ENCODE measurements at regions not wholly inside any gene's neighbourhood (a gene's known extent, or its start where the extent isn't known, plus 50 kb on each side); places are given as distances from the start of the nearest gene placed in this dataset.
"Not testable (repeated sequence)": the region's sequence is repeated elsewhere in the genome, so short reads cannot be mapped to it uniquely, and the experiment has no call there.

DNA sequence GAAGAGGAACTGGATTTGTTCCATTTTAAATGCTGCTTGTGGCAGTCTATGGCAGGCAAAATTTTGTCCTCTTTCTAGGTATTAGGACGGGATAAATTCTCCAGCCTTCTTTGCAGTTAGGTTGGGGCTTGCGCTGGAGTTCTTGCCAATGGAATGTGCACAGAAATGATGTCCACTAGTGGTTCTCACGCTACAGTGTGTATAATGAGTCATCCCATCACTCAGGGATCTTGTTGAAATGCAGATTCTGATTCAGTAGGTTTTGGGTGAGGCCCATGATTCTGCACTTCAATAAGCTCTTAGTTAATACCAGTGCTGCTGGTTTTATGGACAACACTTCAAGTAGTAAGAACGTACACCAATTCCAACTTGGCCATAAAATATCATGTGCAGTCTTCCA is 317.6 kb upstream of the KLF4 start:
- no peak for DNase-seq

DNA sequence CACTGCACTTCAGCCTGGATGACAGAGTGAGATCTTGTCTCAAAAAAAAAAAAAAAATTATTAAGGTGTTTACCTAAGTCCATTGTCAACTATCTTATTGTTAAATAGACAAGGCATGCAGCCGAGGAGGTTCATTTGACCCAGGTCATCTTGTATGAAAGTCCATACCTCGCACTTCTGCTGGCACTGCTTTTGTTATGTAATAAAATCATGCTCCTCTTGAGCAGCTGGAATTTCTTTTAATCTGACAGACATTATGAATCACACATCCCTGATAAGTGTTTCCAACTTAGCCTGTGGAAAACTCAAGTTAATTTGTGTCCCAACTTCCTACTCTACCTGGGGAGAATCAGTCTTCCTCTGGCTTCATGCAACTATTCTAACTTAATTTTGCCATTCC is 315.6 kb upstream of the KLF4 start:
- DNase-seq = no peak

DNA sequence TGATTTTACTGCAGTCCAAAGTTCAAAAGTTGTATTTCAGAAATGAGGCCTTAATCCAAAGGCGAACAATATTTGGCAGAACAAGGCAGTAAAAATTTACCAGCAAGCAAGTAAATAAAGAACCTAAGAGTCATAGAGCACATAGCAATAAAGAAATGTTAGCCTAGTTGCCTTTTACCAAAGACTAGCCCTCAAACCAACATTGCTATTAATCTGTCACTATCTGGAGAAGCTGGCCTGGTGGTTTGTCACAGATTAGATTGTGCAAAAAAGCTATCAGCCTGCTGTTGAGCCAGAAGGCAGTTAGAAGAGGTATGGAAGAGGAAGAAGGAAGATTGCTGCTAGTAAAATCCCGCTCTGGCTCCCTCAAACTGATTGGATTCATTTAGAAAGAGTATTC is 304.7 kb upstream of the KLF4 start:
- DNase-seq = no peak

DNA sequence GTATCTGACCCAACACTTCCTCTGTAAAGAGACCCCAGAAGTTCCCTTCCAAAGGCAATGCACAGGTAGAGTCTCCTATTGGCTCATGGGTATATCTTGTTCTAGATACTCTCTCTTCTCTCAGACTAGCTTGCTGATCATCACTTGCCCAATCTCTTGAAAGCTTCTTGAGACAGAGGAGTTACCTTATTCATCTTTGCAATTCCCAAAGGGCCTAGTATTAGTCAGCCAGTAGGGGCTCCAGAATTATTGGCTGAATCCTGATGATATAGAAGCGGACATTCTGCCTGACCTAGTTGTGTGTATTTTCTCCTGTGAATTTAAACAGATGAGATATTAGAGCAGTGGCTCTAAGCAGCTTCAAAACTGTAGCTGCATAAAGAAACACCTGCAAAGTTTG is 304.0 kb upstream of the KLF4 start:
- DNase-seq = no peak

DNA sequence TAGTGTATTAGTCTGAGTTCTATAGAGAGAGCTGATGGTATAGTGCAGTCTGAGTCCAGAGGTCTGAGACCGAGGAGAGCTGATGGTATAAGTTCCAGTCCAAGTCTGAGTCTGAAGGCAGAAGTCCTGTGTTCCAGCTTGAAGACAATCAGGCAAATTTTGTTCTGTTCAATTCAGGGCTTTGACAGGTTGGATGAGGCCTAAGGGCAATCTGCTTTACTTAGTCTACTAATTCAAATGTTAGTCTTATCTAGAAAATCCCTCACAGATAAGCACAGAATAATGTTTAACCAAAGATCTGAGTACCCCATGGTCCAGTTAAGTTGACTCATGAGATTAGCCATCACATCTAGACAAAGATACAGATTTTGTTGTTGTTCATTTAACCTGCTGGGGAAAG is 303.0 kb upstream of the KLF4 start:
- DNase-seq = no peak

DNA sequence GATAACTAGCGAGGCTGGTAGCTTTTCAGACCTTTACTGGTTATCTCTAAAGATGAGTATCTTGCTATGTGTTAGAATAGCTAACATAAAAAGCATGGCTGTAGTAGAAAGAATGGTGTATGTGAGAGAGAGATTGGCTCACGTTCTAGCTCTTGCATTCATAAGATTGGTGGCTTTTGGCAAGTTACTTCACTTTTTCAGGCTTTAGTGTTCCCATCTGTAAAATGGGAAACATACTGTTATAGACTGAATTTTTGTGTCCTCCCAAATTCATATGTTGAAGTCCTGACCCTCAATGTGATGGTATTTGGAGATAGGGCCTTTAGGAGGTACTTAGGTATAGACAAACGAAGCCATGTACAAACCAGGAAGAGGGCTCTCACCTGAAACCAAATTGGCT is 302.4 kb upstream of the KLF4 start:
- DNase-seq = no peak

DNA sequence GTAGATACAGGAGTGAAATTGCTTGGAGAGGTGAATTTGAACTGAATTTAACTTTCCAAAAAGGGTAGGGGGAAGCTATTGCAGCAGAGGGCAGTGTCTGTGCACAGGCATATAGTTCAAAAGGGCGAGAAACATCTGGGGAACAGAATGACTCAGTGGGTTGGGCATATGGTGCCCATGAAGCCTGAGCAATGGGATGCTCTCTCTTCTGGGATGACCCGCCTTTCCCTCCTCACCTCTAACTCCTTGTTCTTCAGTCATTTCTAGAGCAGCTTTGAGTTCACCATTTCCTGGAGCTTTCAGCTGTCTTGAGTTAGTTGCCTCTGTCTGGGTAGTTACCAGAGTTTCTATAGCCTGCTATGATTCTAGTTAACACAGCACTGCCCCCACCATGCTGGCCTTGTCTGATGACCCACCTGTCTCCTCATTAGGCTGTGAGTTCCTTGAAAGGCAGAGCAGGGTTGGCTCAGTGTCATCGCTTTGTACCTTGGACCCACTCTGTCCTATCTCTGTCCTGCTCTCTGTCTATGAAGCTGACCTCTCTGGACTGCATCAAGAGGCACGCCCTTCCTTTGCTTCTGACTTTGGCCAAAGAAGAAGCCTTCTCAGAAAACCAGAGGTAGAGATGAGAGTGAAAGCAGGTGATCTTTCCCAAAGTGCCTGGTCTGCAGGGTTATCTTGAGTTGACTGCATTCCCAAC is 299.6 kb upstream of the KLF4 start:
- DNase-seq = no peak

DNA sequence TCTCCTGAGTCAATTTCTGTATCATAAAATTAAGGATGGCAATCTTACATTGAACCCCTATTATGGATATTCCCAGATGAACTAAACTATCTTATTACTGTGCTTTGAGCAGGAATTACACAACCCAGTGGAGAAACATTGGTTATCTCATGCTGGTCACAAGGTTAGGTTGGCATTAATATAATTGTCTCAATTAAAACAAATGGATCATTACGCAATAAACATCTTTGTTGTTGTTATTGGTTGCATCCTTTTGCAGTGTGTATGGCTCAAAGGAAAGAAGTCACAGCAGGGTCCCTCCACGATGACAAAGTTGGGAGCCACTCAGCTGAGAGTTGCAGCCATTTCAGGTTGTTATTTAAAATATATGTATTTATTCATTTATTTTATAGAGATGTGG is 297.0 kb upstream of the KLF4 start:
- no peak for DNase-seq

DNA sequence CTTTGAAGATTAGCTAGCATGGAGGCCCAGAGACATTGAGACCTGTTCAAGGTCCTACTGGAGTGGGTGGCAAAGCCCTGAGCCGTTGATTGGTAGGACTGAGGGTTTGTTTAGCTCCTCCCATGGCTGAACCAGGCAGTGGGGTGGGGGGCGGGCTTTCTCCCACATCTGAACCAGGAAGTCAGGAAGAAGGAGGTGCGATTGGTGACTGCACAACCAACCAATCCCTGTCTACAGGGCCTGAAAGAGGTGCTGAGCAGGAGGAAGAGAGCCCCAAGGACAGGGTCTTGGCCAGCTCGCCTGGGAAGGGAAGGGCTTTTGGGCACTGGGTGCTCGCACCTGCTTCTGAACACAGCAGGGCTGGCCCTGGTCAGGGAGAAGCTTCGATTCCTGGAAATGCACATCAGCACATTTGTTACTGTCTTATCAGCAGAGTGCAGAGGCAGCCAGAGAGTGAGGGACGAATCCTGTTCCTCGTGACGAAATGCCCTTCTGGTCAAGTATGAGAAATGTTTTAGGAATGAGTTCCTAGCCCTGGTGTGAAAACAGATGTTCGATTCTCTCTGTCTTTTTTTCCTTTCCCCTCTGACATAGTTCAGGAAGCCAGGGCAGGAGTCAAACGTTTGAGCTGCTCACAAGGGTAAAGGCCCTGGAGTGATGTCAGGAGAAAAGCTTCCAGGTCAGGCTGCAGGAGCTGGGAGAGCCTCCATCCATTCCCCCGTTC is 294.8 kb upstream of the KLF4 start:
- DNase-seq = no peak

DNA sequence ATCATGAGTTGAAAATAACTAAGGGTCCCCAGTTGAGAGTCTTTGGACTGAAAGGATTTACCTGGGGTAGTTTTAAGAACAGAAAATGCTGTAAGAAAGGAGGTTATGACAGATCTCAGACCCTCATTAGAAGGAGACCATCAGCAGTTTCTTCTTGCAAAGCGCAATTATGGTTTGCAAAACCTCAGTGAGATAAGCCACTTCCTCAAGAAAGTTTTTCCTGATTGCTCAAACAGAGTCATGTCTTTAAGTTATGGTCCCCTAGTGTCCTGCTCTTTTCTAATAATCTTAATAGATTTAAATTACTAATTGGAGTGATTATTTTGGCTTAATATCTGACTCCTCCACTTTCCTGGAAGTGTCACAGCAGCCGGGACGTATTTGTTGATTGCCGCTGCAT is 293.2 kb upstream of the KLF4 start:
- no peak for DNase-seq

DNA sequence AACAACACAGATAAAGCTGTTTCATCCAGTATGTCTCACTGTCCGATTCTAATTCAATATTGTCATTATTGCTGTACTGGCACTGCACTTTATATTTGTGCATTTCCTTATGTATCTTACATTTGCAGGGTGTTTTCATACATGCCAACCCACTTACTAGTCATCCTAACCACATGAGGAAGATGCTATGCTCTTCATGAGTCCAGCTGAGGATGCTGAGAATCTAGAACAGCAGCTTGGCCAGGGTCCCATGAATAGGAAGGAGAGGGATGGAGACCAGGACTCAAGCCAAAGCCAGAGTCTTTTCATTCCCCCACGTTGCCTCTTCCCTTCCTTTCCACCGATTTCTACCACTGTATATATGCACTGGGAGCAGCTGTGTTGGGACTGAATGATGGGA is 292.8 kb upstream of the KLF4 start:
- DNase-seq = no peak

DNA sequence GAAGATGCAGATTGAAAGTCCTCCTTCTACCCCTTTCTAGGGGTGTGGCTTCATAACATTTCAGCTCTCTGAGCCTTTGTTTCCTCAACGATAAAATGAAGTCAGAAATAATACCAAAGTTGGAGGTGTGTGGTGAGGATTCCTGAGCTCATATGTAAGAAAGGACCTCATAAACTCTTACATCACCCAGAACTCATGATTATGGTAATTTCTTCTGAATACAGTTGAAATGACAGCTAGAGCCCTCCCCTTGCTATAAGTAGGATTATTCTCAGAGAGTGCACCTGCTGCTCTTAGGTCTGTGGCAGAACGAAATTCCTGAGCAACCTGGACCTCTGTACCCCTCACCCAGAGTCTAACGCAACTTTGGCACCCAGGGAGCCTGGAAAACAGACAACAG is 291.4 kb upstream of the KLF4 start:
- DNase-seq = no peak

DNA sequence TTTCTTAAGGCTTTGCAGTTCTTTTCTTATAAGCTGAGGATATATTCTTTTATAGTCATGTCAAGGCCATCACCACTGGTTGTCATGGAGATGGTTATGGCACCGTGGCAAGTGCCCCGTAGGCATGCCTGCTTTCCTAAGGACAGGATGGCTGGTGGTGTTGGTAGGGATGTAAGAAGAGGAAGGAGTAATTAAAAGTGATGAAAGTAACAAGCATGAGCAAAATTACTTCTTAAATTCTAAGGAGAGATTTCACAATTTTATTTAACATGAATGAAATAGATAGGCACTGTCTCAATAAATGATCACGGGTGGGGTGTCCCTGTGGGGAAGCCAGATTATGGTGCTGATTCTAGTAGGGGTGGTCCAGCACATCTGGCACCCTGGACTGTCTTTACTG is 290.2 kb upstream of the KLF4 start:
- DNase-seq = no peak

DNA sequence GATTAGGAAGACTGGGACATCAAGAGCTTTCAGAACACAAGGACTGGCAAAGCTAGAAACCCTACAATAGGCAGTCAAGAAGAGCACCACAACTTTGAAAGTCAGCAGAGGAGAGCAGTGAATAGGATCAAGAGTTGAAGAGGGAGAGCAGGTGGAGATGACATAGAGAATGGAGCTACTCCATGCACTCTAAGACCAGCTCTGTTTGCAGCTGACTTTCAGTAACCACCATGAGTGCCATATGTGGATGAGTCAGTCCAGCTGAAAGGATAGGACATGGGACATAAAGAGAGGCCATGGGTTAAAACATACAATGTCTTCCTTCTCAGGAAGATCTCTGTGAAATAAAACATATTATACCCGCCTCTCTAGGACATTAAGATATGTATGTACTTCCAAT is 289.1 kb upstream of the KLF4 start:
- no peak for DNase-seq

DNA sequence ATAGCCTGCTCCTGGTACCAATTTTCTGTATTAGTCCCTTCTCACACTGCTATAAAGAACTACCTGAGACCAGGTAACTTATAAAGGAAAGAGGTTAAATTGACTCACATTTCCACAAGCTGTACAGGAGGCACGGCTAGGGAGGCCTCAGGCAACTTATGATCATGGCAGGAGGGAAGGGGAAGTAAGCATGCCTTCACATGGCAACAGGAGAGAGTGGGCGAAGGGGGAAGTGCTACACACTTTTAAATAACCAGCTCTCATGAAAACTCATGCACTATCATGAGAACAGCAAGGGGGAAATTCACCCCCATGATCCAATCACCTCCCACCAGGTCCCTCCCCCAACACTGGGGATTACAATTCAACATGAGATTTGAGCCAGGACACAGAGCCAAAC is 284.5 kb upstream of the KLF4 start:
- not testable (repeated sequence) for DNase-seq

DNA sequence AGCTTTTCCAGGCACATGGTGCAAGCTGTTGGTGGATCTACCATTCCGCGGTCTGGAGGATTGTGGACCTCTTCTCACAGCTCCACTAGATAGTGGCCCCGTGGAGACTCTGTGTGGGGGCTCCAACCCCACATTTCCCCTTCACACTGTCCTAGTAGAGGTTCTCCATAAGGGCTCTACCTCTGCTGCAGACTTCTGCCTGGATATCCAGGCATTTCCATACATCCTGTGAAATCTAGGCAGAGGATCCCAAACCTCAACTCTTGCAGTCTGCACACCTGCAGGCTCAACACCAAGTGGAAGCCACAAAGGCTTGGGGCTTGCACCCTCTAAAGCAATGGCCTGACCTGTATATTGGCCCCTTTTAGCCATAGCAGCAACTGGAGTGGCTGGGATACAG is 283.4 kb upstream of the KLF4 start:
- no peak for DNase-seq

DNA sequence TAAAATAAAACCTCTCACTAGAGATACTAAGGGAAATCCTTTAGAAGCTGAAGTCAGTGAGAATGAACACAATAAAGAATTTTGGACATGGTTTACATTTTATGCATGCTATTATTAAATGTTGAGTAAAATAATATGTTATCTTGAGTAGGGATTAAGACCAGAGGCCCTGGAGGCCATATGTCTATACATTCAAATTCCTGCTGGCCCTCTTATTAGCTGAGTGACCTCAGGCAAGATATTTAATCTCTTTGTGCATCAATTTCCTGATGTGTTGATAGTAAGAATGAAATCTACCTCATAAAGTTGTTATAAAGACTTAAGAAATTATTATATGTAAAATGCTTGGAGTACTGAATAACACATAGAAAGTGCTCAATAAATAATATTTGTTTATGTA is 281.1 kb upstream of the KLF4 start:
- DNase-seq = no peak

DNA sequence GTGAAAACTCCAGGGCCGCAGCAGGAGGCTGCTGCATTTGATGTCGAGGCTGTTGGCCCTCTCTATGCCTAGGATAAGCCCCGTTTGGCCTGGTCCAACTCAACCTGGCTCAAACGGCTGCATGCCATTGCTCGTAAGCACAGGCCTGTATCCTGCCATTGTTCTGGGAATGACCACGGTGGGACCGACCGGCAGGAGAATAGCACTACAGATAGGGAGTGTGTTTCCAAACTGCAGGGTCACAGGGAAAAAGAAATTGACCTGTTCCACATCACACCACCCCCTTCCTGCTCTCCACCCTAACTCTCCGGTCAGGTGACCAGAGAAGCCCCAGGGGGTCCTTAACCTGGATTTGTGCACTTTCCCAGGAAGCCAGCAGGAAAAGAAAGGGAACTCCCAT is 278.7 kb upstream of the KLF4 start:
- no peak for DNase-seq

DNA sequence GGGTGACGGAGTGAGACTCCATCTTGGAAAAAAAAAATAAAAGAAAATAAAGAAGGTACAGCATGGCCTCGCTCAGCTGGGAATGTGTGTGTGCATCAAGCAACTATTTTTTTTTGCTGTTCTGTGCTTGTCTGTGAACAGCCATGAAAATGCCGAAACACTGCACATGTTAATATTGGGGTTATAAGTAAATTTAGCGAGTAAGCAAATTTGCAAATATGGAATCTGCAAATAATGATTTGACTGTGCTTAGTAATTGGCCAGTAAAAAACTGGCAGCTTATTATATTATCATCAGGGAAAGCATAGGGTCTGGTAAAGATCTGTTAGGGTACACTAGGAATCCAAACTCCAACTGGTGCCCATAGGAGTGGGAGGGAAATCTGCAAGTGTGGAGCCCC is 278.1 kb upstream of the KLF4 start:
- DNase-seq = no peak

DNA sequence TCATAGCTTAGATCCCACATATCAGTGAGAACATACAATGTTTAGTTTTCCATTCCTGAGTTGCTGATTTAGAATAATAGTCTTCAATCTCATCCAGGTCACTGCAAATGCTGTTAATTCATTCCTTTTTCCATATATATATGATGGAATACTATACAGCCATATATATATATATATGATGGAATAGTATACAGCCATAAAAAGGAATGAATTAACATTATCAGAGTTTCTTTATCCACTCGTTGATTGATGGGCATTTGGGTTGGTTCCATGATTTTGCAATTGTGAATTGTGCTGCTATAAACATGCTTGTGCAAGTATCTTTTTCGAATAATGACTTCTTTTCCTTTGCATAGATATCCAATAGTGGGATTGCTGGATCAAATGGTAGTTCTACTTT is 273.9 kb upstream of the KLF4 start:
- DNase-seq = not testable (repeated sequence)

DNA sequence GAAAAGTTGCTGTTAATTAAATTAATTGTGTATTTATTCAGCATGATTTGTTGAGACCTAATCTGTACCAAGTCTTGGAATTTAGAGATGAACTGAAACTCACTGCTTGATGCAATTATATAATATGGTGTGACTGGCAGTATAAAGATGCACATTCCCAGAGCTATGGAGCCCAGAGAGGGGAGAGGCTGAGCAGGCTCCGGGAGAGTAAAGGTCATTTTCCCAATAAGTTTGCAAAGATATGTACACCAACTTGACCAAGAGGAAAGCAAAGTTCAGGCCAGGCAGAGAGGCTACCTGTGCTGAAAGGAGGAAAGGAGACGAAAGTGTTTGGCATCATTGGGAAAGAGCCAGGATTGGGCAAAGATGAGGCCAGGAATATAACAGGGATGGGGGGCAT is 271.7 kb upstream of the KLF4 start:
- no peak for DNase-seq

DNA sequence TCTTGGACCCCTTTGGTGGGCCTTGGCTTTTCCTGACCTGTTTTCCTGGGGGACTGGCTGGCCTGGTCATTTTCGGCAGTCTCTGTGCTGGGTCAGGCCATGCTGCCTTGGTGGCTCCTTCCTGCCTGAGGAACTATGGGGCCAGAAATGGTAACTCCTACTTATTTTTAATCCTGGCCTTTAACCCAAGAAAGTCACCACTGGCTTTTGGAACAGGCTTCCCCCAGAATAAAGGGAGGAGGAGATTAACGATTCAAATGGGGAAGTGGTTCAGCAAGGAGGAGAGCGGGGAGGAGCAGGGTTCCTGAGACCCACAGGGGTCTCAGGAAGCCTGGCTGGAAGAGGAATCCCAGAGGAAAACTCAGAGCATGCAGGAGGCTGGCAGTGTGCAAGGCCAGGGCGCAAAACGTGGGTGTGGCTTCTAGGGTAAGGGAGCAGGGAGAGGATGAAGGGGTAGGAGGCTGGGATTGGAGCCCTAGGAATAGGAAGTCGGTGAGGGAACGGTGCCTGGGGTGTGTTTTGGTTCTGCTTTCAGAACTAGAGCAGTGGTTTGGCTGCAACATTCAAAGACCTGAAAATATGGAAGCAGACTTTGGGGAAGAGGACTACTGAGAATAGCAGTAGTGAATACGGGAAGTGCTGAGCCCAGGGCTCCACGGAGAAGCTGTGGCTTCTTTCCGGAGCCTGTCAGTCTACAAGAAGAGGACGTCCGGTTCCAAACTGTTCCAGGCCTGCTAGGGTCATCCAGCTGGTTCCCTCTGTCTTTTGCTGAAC is 271.1 kb upstream of the KLF4 start:
- no peak for DNase-seq

DNA sequence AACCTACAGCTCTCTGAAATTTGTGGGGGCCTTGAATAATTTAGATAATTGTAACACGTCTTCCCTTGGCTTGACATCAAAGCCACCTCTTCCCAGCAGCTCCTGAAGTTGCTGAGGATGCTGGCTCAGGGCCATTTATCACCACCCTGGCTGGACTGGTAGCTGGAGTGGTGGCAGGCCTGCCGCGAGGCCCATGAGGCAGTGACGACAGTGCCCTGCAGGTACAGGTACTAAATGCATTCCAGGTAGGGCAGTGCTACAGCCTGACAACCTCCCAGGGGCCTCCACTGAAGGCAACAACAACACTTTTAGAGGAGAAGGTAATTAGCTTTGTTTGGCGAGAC is 270.2 kb upstream of the KLF4 start:
- DNase-seq = no peak

Data from NCI-H2107 (cell line).